ENCODE measurements at regions not wholly inside any gene's neighbourhood (a gene's known extent, or its start where the extent isn't known, plus 50 kb on each side); places are given as distances from the start of the nearest gene placed in this dataset.

- Histone ChIP-seq H3K9me3 (ENCODE audit: severe bottlenecking) (no peaks in the 10 kb centered on the region), H3K27ac (ENCODE audit: poor library complexity, severe bottlenecking) (no peak overlapping the region), H3K4me1 (ENCODE audit: insufficient read depth, poor library complexity, severe bottlenecking) (no peaks in the 10 kb centered on the region), H3K36me3 (ENCODE audit: low read depth) (no peaks in the 10 kb centered on the region), H3K27me3 (ENCODE audit: insufficient read depth, poor library complexity, severe bottlenecking) (no peaks in the 10 kb centered on the region), H3K4me3 (ENCODE audit: severe bottlenecking) (no peak overlapping the region)
- DNase-seq (ENCODE audit: low spot score) (no peak), ATAC-seq (ENCODE audit: low read depth) (no peak)
- TF ChIP-seq CTCF (IDR thresholded peaks at IDR 0.05; ENCODE audit: poor library complexity, severe bottlenecking), result no peak
Measured at GRCh38 chr2:82391386-82391785, 2067.7 kb downstream of the SUCLG1 start.

DNA sequence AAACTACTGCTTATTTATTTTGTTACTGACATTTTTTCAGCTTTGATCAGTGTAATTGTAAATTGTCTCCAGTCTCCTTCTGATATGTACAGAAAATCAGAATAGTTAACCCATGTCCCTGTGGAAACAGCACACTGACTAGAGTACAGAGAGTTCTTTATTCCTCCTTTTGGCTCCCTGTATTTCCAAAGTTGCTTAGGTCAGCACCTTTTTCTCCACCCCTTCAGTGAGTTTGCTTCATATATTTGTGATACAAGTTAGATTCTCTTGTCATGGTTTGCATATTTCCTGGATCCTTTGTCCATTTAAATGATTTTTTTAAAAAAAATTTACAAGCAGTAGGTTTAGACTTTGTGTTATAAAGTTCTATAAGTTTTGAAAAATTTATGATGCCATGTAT lies 2051.1 kb upstream of the LRRTM1 start:
- Histone ChIP-seq H3K4me1 (ENCODE audit: insufficient read depth, poor library complexity, severe bottlenecking) (no peaks in the 10 kb centered on the region), H3K36me3 (ENCODE audit: low read depth) (no peaks in the 10 kb centered on the region), H3K27me3 (ENCODE audit: insufficient read depth, poor library complexity, severe bottlenecking) (no peaks in the 10 kb centered on the region), H3K4me3 (ENCODE audit: severe bottlenecking) (no peak overlapping the region), H3K27ac (ENCODE audit: poor library complexity, severe bottlenecking) (no peak overlapping the region), H3K9me3 (ENCODE audit: severe bottlenecking) (no peaks in the 10 kb centered on the region)
- no peak for TF ChIP-seq CTCF (IDR thresholded peaks at IDR 0.05; ENCODE audit: poor library complexity, severe bottlenecking)
- ATAC-seq (ENCODE audit: low read depth) (no peak), DNase-seq (ENCODE audit: low spot score) (no peak)

GRCh38 chr2:82345910-82346309 lies 2041.4 kb upstream of the LRRTM1 start:
- no peak for ATAC-seq (ENCODE audit: low read depth)
- Histone ChIP-seq H3K36me3 (ENCODE audit: low read depth) (no peaks in the 10 kb centered on the region), H3K27me3 (ENCODE audit: insufficient read depth, poor library complexity, severe bottlenecking) (no peaks in the 10 kb centered on the region), H3K27ac (ENCODE audit: poor library complexity, severe bottlenecking) (no peak overlapping the region), H3K4me3 (ENCODE audit: severe bottlenecking) (no peak overlapping the region), H3K9me3 (ENCODE audit: severe bottlenecking) (no peaks in the 10 kb centered on the region), H3K4me1 (ENCODE audit: insufficient read depth, poor library complexity, severe bottlenecking) (no peaks in the 10 kb centered on the region)
- DNase-seq (ENCODE audit: low spot score), result no peak
- TF ChIP-seq CTCF (IDR thresholded peaks at IDR 0.05; ENCODE audit: poor library complexity, severe bottlenecking), result no peak

- DNase-seq (ENCODE audit: low spot score), result no peak
- peak; percentile 55 for TF ChIP-seq CTCF (IDR thresholded peaks at IDR 0.05; ENCODE audit: poor library complexity, severe bottlenecking)
Measured at GRCh38 chr2:82344670-82345069, 2040.1 kb upstream of the LRRTM1 start.

GRCh38 chr2:82342356-82342755 lies 2037.8 kb upstream of the LRRTM1 start:
- no peak for TF ChIP-seq CTCF (IDR thresholded peaks at IDR 0.05; ENCODE audit: poor library complexity, severe bottlenecking)
- no peak overlapping the region for H3K27ac ChIP-seq (ENCODE audit: poor library complexity, severe bottlenecking)
- no peak overlapping the region for H3K4me3 ChIP-seq (ENCODE audit: severe bottlenecking)
- H3K27me3 ChIP-seq (ENCODE audit: insufficient read depth, poor library complexity, severe bottlenecking), result no peaks in the 10 kb centered on the region
- no peaks in the 10 kb centered on the region for H3K36me3 ChIP-seq (ENCODE audit: low read depth)
- no peaks in the 10 kb centered on the region for H3K4me1 ChIP-seq (ENCODE audit: insufficient read depth, poor library complexity, severe bottlenecking)
- DNase-seq (ENCODE audit: low spot score), result no peak
- no peak for ATAC-seq (ENCODE audit: low read depth)
- no peaks in the 10 kb centered on the region for H3K9me3 ChIP-seq (ENCODE audit: severe bottlenecking)

More at GRCh38 chr2:82344670-82345069, 2040.1 kb upstream of the LRRTM1 start:
- H3K27ac ChIP-seq (ENCODE audit: poor library complexity, severe bottlenecking), result no peak overlapping the region
- H3K4me1 ChIP-seq (ENCODE audit: insufficient read depth, poor library complexity, severe bottlenecking), result no peaks in the 10 kb centered on the region
- no peaks in the 10 kb centered on the region for H3K27me3 ChIP-seq (ENCODE audit: insufficient read depth, poor library complexity, severe bottlenecking)
- H3K4me3 ChIP-seq (ENCODE audit: severe bottlenecking), result no peak overlapping the region
- no peaks in the 10 kb centered on the region for H3K36me3 ChIP-seq (ENCODE audit: low read depth)
- H3K9me3 ChIP-seq (ENCODE audit: severe bottlenecking), result no peaks in the 10 kb centered on the region
- peak; percentile 36; the same call in 1 of the 3 replicates for ATAC-seq (ENCODE audit: low read depth)

All from RWPE2 (cell line).